HFFc6 (cell line): ENCODE measurements at regions not wholly inside any gene's neighbourhood (a gene's known extent, or its start where the extent isn't known, plus 50 kb on each side); places are given as distances from the start of the nearest gene placed in this dataset.

Experiments
- DNase-seq: peaks from one replicate; pipeline ENCODE4 v3.0.0-alpha.2; 2018
- H3K27ac Mint-ChIP-seq: 2 replicates; pipeline ENCODE4 v1.8.0; 2020; ENCODE audit warnings: mild to moderate bottlenecking, mixed read lengths
- H3K27me3 Mint-ChIP-seq: 2 replicates; pipeline ENCODE4 v1.8.0; 2021; ENCODE audit warnings: mild to moderate bottlenecking, moderate library complexity, mixed read lengths; ENCODE audit not compliant: insufficient read depth
- H3K36me3 Mint-ChIP-seq: 2 replicates; pipeline ENCODE4 v1.8.0; 2021; ENCODE audit warnings: low read depth, mixed read lengths
- H3K4me1 Mint-ChIP-seq: 2 replicates; pipeline ENCODE4 v1.8.0; 2020; ENCODE audit warnings: low read depth, mixed read lengths
- H3K4me3 Mint-ChIP-seq: 2 replicates; pipeline ENCODE4 v1.8.0; 2020; ENCODE audit warnings: mild to moderate bottlenecking, moderate library complexity, mixed read lengths
- H3K9me3 Mint-ChIP-seq: 2 replicates; pipeline ENCODE4 v1.8.0; 2020; ENCODE audit warnings: mild to moderate bottlenecking, mixed read lengths
- CTCF ChIP-seq: fragments of 200-600 bp; sonication (generic); IDR thresholded peaks from 2 replicates; pipeline ENCODE4 v1.5.0; 2021; ENCODE audit warnings: antibody characterized with exemption, mild to moderate bottlenecking

- Mint-ChIP-seq H3K4me3 (no peak overlapping the region), H3K27me3 (peaks cover 2% of the 10 kb centered on the region), H3K27ac (no peak overlapping the region), H3K36me3 (peaks cover 9% of the 10 kb centered on the region; the same call in 1 of the 2 replicates), H3K9me3 (peaks cover 66% of the 10 kb centered on the region), H3K4me1 (no peaks in the 10 kb centered on the region)
- DNase-seq = no peak
- no peak for TF ChIP-seq CTCF
Measured at GRCh38 chr10:130749911-130750310, 561.6 kb downstream of the TCERG1L start.

- Mint-ChIP-seq H3K9me3 (peaks cover 66% of the 10 kb centered on the region), H3K4me1 (no peaks in the 10 kb centered on the region), H3K36me3 (peaks cover 9% of the 10 kb centered on the region; the same call in 1 of the 2 replicates), H3K27ac (no peak overlapping the region), H3K4me3 (no peak overlapping the region), H3K27me3 (peaks cover 2% of the 10 kb centered on the region)
- no peak for DNase-seq
- no peak for TF ChIP-seq CTCF
Measured at GRCh38 chr10:130750441-130750840, 561.1 kb downstream of the TCERG1L start.

- no peak overlapping the region for H3K27ac Mint-ChIP-seq
- H3K36me3 Mint-ChIP-seq = peaks cover 9% of the 10 kb centered on the region; the same call in 1 of the 2 replicates
- no peaks in the 10 kb centered on the region for H3K4me1 Mint-ChIP-seq
- H3K4me3 Mint-ChIP-seq = no peak overlapping the region
- no peak for TF ChIP-seq CTCF
- DNase-seq = no peak
- peaks cover 67% of the 10 kb centered on the region for H3K9me3 Mint-ChIP-seq
- H3K27me3 Mint-ChIP-seq = peaks cover 2% of the 10 kb centered on the region
Measured at GRCh38 chr10:130751106-130751840, 560.2 kb downstream of the TCERG1L start.

- TF ChIP-seq CTCF = no peak
- Mint-ChIP-seq H3K4me3 (no peak overlapping the region), H3K4me1 (no peaks in the 10 kb centered on the region), H3K9me3 (peaks cover 73% of the 10 kb centered on the region), H3K27me3 (peaks cover 2% of the 10 kb centered on the region), H3K27ac (no peak overlapping the region), H3K36me3 (peaks cover 9% of the 10 kb centered on the region; the same call in 1 of the 2 replicates)
- DNase-seq = no peak
Measured at GRCh38 chr10:130751851-130752250, 559.7 kb downstream of the TCERG1L start.

GRCh38 chr10:130756651-130757050, 554.9 kb downstream of the TCERG1L start:
- Mint-ChIP-seq H3K27ac (no peak overlapping the region), H3K4me3 (no peak overlapping the region), H3K4me1 (no peaks in the 10 kb centered on the region), H3K9me3 (peaks cover 60% of the 10 kb centered on the region), H3K36me3 (no peaks in the 10 kb centered on the region), H3K27me3 (no peaks in the 10 kb centered on the region; the same call in 1 of the 2 replicates)
- no peak for DNase-seq
- no peak for TF ChIP-seq CTCF
